ENCODE measurements at regions not wholly inside any gene's neighbourhood (a gene's known extent, or its start where the extent isn't known, plus 50 kb on each side); places are given as distances from the start of the nearest gene placed in this dataset.

GRCh38 chr12:124488520-124488919, 78.9 kb downstream of the NCOR2 start:
- peaks cover 10% of the 10 kb centered on the region for H3K4me1 ChIP-seq (ENCODE audit: insufficient read depth, low read length, poor library complexity, severe bottlenecking)
- H3K79me2 ChIP-seq (ENCODE audit: insufficient read depth, low read length) = peaks cover 46% of the 10 kb centered on the region; the same call in 1 of the 2 replicates
- TF ChIP-seq EZH2phosphoT487 (IDR thresholded peaks at IDR 0.05; ENCODE audit: borderline replicate concordance) (no peak), CTCF (conservative IDR thresholded peaks at IDR 0.05; ENCODE audit: low read length) (no peak)
- peaks cover 52% of the 10 kb centered on the region; the same call in 1 of the 2 replicates for H3K36me3 ChIP-seq (ENCODE audit: insufficient read depth, low read length)
- no peak overlapping the region for H3K4me2 ChIP-seq (ENCODE audit: low read depth, low read length, poor library complexity, severe bottlenecking)
- no peaks in the 10 kb centered on the region for H3F3A ChIP-seq (ENCODE audit: low read depth)
- no peak overlapping the region for H3K4me3 ChIP-seq (ENCODE audit: low read length, poor library complexity, severe bottlenecking)
- H3K9me3 ChIP-seq (ENCODE audit: insufficient read depth, low read depth, low read length) = no peaks in the 10 kb centered on the region
- H3K27me3 ChIP-seq (ENCODE audit: insufficient read depth, low read length, poor library complexity, severe bottlenecking) = no peaks in the 10 kb centered on the region
- H3K9ac ChIP-seq (ENCODE audit: low read depth, low read length, poor library complexity, severe bottlenecking) = no peak overlapping the region
- H4K20me1 ChIP-seq (ENCODE audit: insufficient read depth, low read length, poor library complexity, severe bottlenecking) = peaks cover 6% of the 10 kb centered on the region
- H2AFZ ChIP-seq (ENCODE audit: low read length) = no peak overlapping the region
- no peaks in the 10 kb centered on the region for H3K9me2 ChIP-seq (replicated peaks; ENCODE audit: low read depth, low read length)

GRCh38 chr12:124487834-124488165, 79.6 kb downstream of the NCOR2 start:
- Histone ChIP-seq H3K9me2 (replicated peaks; ENCODE audit: low read depth, low read length) (no peaks in the 10 kb centered on the region), H3K4me3 (ENCODE audit: low read length, poor library complexity, severe bottlenecking) (no peak overlapping the region), H3K36me3 (ENCODE audit: insufficient read depth, low read length) (peaks cover 55% of the 10 kb centered on the region; the same call in 1 of the 2 replicates), H3F3A (ENCODE audit: low read depth) (no peaks in the 10 kb centered on the region), H3K9me3 (ENCODE audit: insufficient read depth, low read depth, low read length) (no peaks in the 10 kb centered on the region), H4K20me1 (ENCODE audit: insufficient read depth, low read length, poor library complexity, severe bottlenecking) (peaks cover 6% of the 10 kb centered on the region), H3K4me2 (ENCODE audit: low read depth, low read length, poor library complexity, severe bottlenecking) (no peak overlapping the region), H2AFZ (ENCODE audit: low read length) (no peak overlapping the region), H3K4me1 (ENCODE audit: insufficient read depth, low read length, poor library complexity, severe bottlenecking) (peaks cover 10% of the 10 kb centered on the region), H3K27me3 (ENCODE audit: insufficient read depth, low read length, poor library complexity, severe bottlenecking) (no peaks in the 10 kb centered on the region), H3K79me2 (ENCODE audit: insufficient read depth, low read length) (peaks cover 40% of the 10 kb centered on the region; the same call in 1 of the 2 replicates), H3K9ac (ENCODE audit: low read depth, low read length, poor library complexity, severe bottlenecking) (no peak overlapping the region)
- TF ChIP-seq EZH2phosphoT487 (IDR thresholded peaks at IDR 0.05; ENCODE audit: borderline replicate concordance) (no peak), CTCF (conservative IDR thresholded peaks at IDR 0.05; ENCODE audit: low read length) (no peak)

GRCh38 chr12:124487066-124487833, 80.2 kb downstream of the NCOR2 start:
- no peaks in the 10 kb centered on the region for H3K9me2 ChIP-seq (replicated peaks; ENCODE audit: low read depth, low read length)
- no peaks in the 10 kb centered on the region for H3K27me3 ChIP-seq (ENCODE audit: insufficient read depth, low read length, poor library complexity, severe bottlenecking)
- H3K4me2 ChIP-seq (ENCODE audit: low read depth, low read length, poor library complexity, severe bottlenecking) = no peak overlapping the region
- TF ChIP-seq CTCF (conservative IDR thresholded peaks at IDR 0.05; ENCODE audit: low read length) (no peak), EZH2phosphoT487 (IDR thresholded peaks at IDR 0.05; ENCODE audit: borderline replicate concordance) (no peak)
- H4K20me1 ChIP-seq (ENCODE audit: insufficient read depth, low read length, poor library complexity, severe bottlenecking) = peaks cover 6% of the 10 kb centered on the region
- no peaks in the 10 kb centered on the region for H3K9me3 ChIP-seq (ENCODE audit: insufficient read depth, low read depth, low read length)
- no peaks in the 10 kb centered on the region for H3F3A ChIP-seq (ENCODE audit: low read depth)
- H3K36me3 ChIP-seq (ENCODE audit: insufficient read depth, low read length) = peaks cover 59% of the 10 kb centered on the region; the same call in 1 of the 2 replicates
- H3K79me2 ChIP-seq (ENCODE audit: insufficient read depth, low read length) = peaks cover 37% of the 10 kb centered on the region; the same call in 1 of the 2 replicates
- peaks cover 10% of the 10 kb centered on the region for H3K4me1 ChIP-seq (ENCODE audit: insufficient read depth, low read length, poor library complexity, severe bottlenecking)
- no peak overlapping the region for H3K4me3 ChIP-seq (ENCODE audit: low read length, poor library complexity, severe bottlenecking)
- no peak overlapping the region for H3K9ac ChIP-seq (ENCODE audit: low read depth, low read length, poor library complexity, severe bottlenecking)
- H2AFZ ChIP-seq (ENCODE audit: low read length) = no peak overlapping the region

Data from Loucy (cell line).